Activated CD4-positive, CD25-positive, alpha-beta regulatory T cell treated with anti-CD3 and anti-CD28 coated beads, Interleukin-2, amount 50 U/mL, for 24 hours (primary cell): ENCODE measurements at regions not wholly inside any gene's neighbourhood (a gene's known extent, or its start where the extent isn't known, plus 50 kb on each side); places are given as distances from the start of the nearest gene placed in this dataset.

Experiments
- ATAC-seq, 2 donors: fragments of 150-1000 bp; cut with Tn5 transposase; one replicate each; pipeline ENCODE4 v1.10.0; 2021; ENCODE audit warnings: mild to moderate bottlenecking in 1 of 2, moderate library complexity in 1 of 2

- ATAC-seq: no peak
Measured at GRCh38 chr7:156117542-156118247, 305.4 kb upstream of the SHH start.

GRCh38 chr7:156116514-156117215, 304.4 kb upstream of the SHH start:
- ATAC-seq: no peak

GRCh38 chr7:156115582-156115981, 303.3 kb upstream of the SHH start:
- ATAC-seq: no peak

DNA sequence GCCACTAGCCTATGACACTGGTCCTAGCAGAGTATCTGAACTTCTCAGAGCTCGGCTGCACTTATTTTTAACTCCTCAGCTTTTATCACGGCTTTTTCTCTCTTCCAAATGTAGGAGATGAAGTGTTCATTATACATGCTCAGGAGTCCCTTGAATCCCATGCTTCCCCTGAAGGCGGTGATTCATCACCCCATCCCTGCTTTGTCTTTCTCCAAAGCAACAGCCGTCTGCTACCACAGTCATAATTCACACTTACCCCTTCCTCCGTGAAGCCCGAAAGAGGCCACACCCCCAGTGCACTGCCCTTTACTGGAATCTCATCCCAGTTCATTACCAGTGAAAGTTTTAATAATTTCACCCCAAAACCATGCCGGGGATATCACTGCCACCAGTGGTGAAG, 301.5 kb upstream of the SHH start:
- ATAC-seq: no peak

GRCh38 chr7:156109988-156110387, 297.7 kb upstream of the SHH start:
- no peak for ATAC-seq

DNA sequence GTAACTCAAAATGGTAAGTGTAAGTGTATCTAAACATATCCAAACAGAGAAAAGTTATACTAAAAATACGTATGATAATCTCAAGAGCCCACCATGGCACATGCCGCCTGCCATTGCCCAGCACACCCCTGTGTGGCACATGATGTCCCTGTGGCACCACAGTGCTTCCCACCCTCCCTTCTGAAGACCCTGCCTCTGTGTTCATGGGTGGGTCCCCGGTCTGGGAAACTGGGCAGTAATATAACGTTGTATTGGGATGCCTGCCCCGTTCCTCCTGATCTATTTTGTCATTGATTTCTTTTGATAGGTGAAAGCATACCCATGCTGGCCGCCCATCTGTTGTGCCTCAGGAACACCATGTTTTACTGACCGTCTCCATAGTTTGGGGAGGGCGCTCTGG, 296.8 kb upstream of the SHH start:
- ATAC-seq: no peak

- ATAC-seq: no peak
Measured at GRCh38 chr7:156107957-156108356, 295.7 kb upstream of the SHH start.

GRCh38 chr7:156106107-156106426, 293.8 kb upstream of the SHH start:
- no peak for ATAC-seq

GRCh38 chr7:156105337-156106106, 293.3 kb upstream of the SHH start:
- no peak for ATAC-seq

DNA sequence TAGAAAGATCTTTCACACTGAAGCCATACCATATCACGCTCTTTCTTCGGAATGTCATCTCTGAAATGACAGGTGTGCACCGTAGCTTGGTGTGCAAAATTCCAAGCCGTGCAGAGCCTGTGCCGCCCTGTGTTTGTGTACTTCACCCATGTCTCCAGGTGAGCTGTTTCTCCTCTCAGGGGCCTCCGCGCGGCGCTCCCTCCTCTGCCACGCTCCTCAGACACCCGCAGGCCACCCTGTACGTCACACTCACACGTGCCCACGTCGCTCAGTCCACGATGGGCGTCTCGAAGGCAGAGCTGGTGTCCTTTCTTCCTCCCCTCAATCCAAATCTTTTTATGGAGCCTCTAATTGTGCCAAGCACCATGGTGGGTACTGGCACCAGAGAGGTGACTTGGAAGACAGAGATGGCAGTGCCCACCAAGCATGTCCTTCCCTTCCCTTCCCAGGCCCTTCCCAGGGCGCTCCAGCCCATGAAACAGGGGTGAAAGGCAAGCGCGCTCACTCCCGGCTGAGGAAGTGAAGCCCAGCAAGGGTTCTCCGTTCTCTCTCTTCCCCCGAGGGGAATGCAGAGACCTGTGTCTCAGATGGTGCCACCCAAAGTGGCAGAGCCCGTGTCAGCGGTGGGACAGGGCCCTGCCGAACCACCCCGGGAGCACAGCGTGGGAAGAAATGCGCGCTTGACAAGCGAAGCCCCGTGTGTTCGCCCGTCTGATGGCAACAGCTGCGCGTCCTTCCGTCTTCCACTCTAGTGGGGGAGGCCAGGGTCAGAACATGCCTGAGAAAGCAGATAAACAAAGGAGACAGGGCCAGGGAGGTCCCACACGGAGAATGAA, 292.5 kb upstream of the SHH start:
- no peak for ATAC-seq

DNA sequence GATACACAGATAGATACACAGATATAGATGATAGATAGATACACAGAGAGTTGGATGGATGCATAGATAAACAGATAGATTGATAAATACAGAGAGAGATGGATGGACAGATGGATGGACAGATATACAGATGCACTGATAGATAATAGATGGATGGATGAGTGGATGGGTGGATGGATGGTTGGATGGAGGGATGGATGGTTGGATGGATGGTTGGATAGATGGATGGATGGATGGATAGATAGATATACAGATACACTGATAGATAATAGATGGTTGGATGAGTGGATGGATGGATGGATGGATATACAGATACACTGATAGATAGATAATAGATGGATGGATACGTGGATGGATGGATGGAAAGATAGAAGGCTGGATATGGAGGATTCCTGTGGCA, 290.0 kb upstream of the SHH start:
- ATAC-seq: no peak

DNA sequence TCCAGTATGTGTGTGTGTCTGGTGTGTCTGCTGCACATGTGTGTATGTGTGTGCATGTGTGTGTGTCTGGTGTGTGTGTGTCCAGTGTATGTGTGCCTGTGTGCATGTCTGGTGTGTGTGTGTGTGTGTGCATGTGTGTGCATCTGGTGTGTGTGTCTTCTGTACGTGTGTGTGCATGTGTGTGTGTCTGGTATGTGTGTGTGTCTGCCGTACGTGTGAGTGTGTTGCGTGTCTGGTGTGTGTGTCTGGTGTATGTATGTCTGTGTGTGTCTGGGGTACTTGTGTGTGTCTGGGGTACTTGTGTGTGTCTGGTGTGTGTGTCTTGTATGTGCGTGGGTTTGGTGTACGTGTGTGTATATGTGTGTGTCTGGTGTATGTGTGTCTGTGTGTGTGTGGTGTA, 289.1 kb upstream of the SHH start:
- no peak for ATAC-seq

GRCh38 chr7:156100086-156100485, 287.8 kb upstream of the SHH start:
- ATAC-seq: no peak

DNA sequence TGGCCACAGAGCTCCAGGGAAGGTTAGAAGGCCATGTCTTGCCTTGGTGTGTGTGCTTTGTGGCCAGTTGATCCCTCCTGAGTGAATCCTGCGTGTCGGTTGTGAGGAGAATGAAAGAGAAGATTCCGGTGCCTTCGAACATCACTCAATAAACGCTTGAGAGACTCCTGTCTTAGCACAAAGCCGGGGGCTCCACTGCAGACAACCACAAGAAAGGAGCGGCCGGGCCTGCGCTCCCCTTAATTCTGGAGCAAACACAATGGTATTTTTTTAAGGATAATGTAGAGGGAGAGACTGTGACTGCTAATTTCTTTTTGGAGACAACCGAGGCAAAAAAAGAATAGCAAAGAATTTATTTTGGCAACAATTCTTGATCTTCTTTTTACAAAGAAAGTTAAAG, 286.8 kb upstream of the SHH start:
- ATAC-seq: no peak

DNA sequence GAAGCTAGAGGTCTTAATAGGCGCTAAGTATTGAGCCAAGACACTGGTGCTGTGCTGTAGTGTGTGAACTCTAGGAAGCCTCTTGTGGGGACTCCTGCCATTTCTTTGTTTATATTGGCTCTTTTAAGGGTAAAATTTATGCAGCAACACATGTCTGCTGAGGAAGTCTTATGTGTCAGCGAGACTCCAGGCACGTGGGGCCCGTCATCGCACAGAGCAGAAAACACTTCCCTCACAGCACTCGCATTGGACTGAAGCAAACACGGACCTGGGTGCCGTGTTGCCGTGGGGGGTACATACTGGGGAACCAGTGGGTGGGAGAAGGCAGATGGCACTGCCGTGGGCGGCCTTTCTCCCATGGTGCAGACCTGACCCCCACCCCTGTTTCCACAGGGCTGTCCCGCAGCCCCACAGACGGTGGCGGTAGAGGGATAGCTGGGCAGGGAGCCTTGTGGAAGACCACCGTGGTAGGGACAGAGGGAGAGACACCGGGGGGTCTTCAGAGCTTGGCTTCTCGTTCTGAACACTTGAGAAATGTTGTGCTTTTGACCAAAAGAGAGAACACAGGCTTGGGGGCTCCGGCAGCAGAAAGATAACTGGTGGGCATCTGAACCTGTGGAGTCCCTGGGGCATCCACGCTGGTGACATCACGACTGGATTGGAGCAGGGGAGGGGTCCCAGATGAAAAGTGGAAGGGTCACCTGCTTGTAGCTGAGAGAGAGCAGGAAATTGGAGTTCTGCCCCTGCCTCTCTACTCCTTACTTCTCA, 284.7 kb upstream of the SHH start:
- no peak for ATAC-seq

DNA sequence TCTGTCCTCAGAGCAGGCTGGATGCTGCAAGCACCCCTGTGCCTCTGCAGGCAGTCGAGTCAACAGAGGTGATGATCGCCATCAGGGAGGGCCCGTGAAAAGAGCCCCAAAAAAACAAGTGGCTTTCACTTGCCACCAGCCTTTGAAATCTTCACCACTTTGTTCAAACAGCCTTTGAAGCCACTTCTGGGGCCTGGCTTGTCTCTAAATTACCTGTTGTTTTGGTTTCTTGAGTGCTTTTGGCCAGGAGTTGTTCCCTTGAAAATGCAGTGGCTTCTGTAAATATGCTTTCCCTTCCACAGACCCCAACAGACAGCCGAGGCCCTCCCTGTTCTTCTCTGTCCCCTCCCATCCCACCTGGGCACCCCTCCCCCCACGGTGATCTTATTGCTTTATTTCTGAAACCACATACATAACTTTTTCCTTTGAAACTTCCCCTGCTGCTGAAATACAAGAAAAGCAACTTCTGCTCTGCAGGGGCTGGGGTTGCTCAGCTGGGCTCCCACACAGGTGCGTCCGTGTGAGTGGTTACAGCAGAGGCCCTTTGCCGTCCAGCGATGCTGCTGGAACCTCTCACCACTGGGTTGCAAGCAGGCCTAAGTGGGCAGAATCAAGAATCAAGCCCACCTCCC, 283.8 kb upstream of the SHH start:
- no peak for ATAC-seq

DNA sequence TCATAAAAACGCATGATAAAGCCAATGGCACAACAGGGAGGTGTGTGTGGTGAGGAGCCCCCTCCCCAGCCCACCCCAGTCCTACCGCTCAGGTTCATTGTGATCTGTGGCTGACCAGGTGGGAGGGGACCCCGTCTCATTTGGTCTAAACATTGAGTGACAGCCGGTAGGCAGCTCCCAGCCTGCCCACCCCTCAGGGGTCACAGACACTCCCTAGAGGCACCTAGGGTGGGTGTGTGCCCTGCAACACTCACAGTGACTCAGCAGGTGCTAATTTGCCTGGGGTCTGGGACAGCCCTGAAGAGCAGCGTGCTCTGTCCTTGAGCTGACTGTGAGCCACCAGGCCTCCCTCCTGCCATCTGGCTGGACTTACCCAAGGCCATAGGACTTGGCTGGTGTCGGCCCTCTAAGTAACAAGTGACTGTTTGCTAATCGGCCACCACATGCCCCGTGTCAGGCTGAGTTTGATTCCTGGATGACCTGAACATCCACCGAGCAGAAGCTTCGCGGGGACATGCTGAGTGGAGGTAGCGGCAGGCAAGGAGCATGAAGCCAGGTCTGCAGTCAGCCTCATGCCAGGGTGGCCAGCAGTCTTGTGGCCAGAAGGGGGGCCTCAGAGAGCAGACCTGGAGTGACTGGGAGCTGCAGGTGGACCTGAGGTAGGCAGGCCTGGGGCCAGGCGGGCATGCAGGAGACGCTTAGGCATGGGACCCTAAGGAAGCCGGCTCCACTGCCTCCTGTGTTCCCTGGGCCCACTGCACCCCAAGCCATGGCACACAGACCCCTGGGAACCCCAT, 282.3 kb upstream of the SHH start:
- ATAC-seq: no peak

DNA sequence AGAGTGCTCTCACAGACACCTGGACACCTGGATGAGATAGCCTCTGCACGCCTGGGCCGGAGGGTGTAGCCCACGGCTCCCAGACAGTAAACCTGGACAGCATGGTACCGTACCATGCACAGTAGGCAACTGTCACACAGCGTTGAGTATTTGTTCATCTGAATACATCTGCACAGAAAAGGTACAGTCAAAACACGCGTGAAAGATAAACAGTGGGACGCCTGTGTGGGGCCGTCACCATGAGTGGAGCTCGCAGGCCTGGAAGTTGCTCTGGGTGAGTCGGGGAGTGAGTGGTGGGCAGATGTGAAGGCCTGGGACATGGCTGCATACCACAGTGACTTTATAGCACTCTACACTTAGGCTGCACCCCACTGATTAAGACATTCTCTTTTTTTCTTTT, 280.0 kb upstream of the SHH start:
- ATAC-seq: no peak

DNA sequence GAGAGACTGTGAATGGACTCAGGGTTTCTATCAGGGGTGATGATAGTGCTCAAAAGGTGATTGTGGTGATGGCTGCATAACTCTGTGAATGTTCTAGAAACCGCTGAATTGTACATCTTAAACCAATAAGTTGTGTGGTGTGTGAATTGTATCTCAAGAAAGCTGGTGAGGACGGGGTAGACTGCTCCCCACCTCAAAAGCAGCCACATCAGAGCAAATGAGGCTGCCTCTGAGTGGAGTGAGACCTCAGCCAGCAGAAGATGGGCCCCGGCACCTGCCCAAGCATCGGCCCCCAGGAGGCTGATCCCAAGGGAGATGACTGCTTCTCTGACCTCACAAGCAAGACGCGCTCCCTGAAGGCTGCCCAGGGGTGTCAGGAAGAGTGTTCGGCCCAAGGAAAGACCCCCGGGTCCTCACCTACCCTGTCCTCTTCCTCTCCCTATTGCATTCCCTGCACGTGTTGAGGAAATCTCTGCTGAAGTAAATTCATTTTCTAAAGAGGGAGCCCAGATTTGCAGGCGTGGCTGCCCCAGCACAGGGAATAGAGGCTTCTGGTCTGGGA, 279.3 kb upstream of the SHH start:
- no peak for ATAC-seq

- no peak for ATAC-seq
Measured at GRCh38 chr7:156090988-156091387, 278.7 kb upstream of the SHH start.

DNA sequence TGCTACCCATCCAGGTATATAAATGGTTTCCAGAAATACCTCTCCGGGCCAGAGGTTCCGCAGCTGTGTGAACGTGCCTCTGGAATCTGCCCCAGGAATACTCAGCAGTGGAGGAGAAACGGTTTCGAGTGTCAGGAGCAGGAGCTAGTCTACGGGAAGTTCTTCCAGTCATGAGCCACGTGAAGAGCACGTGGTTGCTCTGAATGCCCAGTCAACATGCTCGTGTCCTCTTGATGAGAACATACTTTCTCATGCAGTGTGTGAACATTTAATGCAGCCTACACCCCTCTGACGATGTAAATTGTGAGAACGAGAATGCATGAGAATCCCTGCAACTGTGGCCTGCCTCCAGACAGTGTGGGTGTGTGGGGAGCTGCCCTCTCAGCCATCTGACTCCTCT, 277.0 kb upstream of the SHH start:
- ATAC-seq: no peak
